ENCODE measurements at regions not wholly inside any gene's neighbourhood (a gene's known extent, or its start where the extent isn't known, plus 50 kb on each side); places are given as distances from the start of the nearest gene placed in this dataset.

DNA sequence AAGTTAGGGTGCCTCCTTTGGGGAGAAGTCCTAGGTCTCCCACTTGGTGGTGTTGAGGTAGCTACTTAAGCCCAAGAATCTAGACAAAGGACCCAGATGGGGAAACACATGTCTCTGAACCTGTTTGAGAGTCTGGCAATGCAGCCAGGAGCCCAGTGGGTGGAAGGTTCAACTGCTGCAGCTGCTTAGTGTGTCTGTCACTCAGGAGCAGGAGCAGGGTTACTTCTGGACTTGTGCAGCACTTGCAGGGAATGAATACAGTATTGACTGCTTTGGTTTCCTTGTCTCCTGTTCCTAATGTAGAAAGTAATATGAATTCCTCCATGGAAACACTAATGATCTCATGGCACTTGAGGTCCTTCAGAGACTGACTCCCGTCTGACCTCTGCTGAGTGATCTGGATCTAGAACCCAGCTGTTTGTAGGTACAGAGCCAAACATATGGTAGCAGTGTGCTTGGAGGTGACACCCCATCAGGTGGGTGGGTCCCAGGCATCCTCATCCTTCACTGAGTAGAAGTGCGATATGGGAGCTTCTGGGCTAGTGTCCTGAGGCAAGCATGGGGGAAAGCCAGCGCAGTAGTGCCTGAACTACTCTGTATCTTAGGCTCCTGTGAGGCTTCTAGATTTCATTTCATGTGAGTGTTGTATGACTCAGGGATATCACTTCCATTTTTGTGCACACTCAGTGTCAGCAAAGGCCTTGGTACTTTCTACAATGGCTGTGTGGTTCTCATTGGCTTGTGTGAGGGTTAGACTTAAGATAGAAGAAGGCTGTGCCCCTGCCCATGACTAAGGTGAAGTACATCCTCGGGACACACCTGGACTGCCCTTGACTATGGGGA lies 85.0 kb upstream of the WDR1 start:
- no peak for DNase-seq

DNA sequence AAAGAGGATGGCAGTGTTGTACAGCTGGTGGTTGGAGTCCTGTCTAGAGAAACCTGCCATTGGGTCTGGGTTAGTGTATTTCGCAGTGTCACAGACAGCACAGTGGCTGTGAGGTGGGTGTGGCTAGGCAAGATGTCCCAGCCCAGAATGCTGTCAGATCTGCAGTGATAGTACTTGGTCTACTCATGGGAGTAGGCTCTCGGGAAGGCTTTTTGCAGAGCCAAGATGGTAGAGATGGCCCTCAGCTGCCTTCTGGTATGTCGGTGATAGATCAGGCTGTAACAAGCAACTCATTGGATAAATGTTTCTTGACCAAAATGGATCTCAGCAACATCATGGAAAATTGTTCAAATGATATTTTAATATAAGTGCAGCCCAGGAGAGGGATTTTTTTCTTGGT lies 84.3 kb upstream of the WDR1 start:
- DNase-seq = no peak

DNA sequence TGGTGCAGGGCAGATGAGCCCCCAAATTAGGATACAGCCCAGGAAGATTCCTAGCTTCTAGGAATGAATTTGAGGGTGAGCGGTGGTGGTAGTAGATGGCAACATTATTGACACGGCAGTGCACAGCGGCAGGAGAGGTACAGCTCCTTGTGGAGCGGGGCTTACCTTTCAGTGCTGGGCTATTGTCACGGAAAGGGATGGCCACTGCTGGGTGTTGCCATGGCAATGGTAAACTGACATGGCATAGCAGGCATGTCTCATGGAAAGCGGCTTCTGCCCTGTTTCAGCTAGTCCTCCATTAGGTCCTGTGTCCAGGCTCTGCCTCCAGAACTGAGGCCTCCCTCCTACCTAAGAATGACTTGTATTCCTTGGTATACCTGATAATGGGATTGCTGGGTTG lies 81.8 kb upstream of the WDR1 start:
- DNase-seq = no peak

DNA sequence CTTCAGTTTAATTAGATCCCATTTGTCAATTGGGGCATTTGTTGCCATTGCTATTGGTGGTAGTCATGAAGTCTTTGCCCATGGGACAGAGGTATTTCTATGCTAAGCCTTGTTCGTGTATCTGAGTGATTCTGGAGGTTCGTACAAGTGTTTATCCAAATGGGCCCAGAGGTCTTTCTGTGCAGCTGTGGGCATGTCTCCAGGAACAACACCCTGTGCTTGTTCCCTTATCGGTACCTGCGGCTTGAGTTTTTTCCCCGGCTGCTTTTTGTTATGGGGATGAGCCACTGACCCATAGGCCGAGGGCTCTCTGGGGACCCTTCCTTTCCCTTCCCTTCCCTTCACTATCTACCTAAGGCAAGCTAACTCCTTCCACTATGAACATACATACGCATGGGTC lies 81.4 kb upstream of the WDR1 start:
- DNase-seq = no peak

DNA sequence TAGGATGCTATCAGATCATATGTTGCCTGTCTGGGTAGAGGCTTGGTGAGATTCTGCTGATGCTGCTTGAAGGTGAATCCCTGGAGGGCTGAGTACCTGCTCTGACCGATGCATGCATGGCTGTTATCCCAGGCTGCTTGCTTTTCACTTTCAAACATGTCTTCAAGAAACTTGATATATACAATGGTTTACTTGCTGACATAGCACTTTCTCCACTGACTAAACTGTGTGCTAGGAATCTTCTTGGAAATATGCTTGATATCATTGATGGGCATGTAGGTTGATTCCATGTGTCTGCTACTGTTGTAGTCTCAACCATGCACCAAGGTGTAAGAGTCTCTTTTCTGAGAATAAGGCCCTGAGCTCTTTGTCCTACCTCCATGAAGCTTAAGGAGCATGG lies 79.6 kb upstream of the WDR1 start:
- no peak for DNase-seq

DNA sequence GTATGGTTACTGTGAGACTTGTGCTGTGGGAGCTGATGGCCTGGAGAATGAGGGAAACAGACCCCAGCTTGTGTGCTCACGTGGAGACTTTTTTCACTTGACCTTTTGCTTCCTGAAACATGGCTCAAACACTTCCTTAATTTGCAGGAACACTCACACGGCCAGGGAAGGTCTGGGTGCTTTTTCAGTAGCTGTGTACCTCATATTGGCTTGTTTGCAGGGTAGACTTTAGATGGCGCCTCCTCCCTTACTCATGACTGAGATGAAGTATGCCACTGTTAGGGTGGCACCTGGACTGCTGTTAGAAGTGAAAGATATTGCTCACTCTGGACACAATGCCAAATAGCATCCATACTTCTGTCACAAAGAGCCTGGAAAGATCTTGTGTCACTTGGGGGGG lies 75.7 kb upstream of the WDR1 start:
- no peak for DNase-seq

DNA sequence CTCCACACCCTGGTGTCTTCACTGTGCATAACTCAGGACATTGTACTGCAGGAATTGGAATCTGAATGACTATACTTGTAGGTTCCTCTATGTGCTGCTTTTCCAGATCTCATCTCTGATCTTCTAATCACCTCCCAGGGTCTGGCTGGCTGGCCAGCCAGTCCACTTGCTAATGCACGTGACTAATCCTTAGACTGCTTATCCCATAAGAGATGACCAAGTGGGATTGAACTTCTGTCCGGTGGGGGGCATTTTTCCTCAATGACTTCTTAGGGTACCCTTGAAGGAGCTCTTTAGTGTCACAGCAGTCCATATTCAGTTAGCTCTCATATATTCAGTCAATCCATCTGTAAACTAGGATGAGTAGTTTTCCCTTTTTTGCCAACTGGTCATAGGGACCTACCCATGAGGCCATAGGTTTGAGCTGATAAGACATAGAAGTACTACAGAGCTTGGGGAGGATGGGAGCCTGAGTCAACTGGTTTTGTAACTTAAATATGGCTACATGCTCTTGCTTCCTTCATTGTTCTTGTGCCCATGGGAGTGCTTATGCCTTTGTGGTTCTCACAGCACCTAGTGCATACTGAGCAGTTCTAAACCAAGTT lies 71.9 kb upstream of the WDR1 start:
- no peak for DNase-seq

DNA sequence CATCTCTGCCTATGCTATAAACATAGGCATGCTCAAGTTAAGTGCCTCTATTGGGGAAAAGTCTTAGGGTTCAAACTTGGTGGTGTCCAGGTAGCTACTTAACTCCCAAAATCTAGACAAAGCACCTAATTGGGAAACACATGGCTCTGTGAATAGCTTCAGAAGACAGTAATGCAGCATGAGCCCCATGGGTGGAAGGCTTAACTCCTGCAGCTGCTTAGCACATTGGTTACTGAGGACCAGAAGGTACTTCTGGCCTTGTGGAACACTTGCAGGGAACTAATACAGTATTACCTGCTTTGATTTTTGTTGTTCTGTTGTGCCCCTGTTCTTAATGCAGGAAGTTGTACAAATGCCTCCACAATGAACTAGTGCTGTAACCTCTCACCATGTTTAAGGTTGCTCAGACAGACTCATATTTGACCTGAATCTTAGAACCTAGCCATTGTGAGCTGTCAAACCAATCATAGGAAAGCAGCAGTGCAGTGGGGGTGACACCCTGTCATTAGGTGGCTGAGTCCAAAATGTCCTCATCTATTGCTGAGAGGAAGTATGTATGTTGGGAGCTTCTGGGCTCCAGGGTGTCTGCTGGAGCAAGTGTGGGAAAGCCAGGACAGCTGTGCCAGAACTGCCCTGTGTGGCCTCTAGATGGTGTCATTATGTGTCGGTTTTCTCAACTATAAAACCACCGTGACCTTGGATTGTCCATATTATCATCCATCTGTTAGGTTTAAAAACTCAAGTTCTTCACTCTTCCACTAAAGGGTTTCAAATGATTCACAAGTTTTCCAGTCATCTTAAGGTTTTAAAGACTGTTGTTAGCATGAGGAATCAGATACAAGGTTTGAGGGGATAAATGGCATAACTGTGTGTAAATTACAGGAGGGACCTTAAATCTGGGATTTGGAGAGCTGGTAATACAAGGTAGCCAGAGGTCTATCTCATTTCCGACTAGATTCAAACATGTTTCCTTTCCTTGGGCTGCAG lies 69.9 kb upstream of the WDR1 start:
- no peak for DNase-seq

DNA sequence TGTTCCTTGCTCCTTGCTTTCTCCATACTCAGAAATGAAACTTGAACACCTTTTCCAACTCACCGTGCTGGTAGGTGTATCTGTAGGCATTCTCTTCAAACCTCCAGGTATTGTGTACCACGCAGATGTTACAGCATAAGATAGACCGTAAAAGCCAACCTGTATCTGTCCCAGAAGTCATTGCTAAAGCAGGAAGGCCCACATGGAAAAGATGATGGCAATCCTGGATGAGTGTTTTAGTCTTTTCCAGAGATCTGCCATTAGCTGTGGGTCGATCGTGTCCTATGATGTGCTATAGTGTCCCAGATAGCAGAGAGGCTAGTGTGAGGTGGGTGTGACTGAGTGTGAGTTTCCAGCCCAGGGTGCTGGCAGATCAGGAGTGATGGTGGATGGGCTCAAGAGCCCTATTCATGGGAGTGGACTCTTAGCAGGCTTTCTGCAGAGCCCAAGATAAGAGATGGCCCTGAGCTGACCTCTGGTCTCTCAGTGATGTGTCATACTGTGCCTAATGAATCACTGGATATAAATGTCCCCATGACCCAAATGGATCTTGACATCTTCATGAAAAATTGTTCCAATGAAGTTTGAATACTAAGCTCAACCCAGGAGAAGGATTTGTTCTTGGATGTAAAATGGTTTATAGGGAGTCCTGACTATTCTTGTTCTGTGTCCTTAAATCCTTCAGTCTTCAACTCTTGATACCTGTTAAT lies 69.1 kb upstream of the WDR1 start:
- DNase-seq = no peak

DNA sequence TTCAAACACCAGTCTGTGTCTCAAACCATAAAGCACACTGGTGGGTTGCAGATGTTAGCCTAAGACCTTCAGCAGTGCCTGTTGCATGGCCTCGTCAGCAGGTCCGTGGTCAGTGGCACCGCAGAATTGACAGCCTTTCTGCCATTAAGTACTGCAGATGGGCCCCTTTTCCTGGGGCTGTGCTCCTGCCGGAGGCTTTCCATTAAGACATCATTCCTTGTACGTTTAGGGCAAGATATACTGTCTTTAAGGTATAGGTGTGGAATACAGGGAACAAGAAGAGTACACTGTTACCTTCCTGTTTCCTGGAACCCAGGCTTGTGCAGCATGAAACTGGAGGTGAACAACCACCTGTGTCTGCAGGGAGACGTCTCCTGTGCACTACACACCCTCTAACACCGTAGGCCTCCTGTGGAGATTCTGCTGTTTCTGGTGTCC lies 67.9 kb upstream of the WDR1 start:
- no peak for DNase-seq

DNA sequence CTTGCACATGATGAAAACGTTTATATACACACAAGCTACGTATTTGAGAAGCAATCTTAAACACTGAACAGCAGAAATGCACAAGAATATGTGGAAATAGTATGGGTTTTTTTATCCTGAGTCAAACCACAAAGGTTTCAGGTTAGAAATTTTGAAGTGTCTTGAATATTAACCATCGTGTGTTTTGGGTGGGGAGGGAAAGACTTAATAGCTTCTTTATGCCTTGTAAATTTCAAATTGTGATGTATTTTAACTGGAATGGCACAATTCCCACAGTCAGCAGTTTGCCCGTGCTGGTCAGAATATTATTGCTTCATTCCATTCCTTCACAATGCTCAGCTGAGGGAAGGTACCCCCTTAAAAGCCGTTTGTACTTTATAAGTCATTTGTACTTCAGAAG lies 67.4 kb upstream of the WDR1 start:
- DNase-seq = no peak

DNA sequence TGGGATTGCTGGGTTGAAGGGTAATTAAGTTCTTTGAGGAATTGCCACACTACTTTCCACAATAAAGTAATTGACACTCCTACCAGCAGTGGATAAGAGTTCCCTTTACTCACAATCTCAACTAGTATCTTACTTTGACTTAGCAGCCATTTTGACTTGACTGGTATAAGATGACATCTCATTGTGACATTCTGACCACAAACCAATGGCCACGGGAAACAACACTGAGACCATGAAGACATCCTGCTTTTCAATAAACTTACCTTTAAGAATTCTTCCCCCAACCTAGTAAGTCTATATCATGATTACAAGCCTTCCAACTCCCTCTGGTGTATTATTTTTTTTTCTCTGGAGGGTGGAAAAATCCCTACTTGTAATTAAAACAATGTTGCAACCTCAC lies 66.9 kb upstream of the WDR1 start:
- DNase-seq = no peak

DNA sequence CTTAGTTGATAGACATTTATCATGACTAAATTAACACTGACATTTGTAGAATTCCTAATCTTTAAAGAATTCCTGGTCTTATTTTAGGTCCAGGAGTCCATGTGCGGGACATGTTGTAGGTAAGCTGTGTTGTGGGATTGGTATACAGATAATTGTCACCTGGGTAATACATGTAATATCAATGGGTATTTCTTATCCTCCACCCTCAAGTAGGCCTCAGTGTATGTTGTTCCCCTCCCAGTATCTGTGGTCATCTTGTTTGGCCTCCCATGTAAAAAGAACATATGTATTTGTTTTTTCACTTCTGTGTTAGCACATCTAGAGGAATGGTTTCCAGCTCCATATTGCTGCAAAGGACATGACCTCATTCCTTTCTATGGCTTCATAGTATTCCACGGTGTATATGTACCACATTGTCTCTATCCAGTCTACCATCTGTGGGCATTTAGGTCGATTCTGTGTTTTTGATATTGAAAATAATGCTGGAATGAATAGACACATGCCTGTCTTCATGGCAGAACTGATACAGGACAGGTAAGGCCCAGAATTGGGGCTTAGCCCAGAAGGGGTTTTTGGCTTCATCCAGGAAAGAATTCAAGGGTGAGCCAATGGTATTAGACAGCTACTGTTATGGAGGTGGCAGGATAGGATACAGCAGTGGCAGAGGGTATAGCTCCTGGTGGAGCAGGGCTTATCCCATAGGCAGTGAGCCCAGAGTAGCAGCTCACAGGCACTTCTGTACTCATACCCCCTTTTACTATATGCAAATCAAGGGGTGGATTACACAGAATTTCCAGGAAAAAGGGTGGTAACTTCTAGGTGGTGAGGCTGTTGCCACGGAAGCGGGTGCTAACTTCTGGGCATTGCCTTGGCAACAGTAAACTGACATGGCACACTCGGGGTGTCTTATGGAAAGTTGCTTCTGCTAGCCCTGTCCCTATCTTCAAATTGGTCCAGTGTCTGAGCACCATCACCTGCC lies 66.1 kb upstream of the WDR1 start:
- peak in 1 of 2 experiments; percentile 22 for DNase-seq

DNA sequence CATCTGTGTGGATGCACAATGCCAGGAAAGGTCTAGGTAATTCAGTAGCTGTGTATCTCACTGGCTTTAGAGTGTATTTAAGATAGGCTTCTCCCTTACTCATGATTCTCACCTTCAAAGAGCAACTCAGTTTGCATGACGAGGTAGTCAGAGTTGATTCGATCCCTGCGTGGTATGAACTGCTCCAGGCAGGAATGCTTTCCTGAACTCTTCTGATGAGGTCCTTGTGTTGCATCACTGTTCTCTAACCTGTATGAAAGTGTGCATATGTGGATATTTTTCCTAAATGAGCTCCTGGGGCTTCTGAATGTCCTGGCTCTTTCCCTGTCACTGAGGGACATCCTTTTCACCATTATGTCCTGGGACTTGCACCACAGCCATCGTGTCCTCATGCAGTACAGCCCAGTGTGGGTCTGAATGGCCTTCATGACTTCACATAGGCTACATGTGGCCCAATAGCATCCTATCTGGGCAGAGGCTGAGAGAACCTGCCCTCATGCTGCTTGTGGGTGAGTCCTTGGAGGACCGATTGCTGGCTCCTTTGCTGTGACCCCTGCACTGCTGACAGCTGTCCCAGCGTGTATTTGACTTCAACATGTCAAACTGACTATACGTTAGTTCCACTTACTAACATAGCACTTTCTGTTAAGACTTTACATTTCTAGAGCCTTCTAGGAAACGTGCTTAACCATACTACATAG lies 65.3 kb upstream of the WDR1 start:
- DNase-seq = no peak

DNA sequence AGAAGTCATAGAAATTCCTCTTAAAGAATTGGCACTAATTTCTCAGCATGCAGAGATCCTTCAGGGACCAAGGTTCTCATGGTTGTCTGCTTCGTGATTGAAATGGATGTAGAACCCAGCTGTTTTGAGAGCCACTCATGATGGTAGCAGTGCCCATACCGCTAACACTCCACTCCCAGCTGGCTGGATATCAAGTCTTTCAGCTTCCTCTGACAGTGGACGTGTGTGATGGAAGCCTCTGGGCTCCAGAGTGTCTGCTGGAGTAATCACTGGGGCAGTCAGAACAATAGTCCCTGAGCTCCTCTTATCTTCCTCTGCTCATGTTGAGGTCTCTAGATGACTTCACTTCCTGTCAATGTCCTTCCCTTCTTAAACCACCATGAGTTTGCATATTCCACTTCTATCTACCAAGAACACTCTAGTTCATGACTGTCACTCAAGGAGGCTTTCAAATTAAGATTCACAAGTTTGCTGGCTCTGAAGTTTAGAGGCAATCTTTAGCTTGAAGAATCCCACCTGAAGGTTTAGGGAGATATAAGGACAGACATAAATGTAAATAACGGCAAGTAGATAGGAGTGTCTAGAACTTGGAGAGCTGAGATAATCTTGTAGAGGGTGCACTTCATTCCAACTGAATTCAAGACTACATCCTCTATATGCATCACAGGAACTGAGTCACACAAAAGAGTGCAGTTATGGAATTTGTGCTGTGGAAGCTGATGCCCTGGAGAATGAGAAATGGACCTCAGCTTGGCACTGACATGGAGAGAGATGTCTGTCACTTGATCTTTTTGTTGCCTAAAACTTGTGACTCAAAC lies 64.5 kb upstream of the WDR1 start:
- peak; percentile 51 to 52 for DNase-seq

DNA sequence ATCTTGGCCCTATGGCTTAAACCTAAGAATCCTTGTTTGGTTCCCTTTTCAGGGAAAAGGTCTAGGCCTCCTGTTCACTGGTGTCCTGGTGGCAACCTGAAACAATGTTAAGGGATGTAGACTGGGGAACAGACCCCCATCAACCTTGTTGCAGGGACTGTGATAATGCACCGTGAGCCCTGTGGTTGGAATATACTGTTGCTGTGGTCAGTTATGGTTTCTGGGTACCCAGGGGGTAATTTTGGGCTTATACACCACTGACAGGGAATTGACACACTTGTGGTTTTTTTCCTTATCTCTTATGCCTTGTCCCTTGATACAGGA lies 64.0 kb upstream of the WDR1 start:
- DNase-seq = no peak

DNA sequence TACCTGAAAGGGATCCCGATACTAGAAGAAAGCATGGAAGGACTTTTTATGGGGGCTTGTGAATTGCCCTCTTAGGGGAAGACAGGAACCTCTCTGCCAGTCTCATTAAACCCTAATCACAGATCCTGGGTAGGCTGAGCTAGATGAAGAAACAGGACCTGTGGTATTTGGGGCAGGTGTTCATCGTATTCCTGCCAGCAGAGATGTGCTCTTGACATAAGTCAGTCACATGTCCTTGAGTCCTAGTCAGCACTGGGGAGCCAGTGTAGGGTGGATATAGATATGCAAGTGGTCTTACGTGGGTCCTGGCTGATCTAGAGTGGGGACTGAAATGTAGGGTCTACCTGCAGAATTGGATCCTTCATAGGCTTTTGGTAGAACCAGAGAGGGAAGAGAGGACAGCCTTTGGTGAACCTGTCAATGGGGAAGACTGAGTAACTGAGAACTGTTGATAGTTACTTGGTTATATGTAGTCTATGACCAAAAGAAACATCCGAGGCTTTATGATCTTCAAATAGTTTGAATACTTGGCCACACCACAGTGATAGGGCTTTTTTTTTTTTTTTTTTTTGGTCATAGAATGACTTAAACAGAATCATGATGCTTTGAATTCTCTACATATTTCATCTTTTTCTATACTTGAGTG lies 63.5 kb upstream of the WDR1 start:
- no peak for DNase-seq

DNA sequence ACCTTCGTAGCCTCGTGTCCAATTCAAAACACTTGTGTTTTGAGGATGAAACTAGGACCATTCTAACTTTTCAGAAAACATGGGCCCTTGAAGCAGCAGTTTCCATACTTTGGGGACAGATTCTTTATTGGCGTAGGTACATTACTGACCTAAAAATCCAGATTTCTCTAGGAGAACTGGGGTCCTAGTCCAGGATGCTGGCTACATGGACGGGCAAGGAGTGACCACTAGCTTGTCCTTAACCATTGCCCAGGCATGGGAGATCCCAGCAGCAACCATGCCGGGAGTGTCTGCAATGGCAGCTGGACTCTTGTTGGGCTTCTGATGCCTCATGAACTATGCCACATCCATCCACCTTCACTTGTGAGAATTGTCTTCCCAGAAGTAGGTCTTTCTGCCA lies 62.2 kb upstream of the WDR1 start:
- DNase-seq = no peak

DNA sequence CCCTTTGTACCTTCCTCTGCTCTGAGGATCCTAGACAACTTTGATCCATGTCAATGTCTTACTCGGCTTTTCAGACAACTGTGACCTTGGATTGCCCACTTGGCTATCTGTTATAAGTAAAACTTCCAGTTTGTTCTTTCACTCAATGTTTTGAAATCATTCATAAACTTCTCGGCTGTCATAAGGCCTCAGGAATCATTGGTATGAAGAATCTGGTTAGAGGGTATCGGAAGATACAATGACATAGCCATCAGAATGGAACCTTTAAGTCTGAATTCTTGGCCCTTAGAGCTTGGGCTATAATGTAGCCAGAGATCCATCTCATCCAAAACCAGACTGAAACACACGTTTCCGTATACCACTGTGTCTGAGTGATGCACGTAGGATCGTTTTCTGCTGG lies 59.0 kb upstream of the WDR1 start:
- no peak for DNase-seq
